Activated B cell treated with CpG ODN at 0.5 μM for 24 hours (primary cell): ENCODE measurements at regions not wholly inside any gene's neighbourhood (a gene's known extent, or its start where the extent isn't known, plus 50 kb on each side); places are given as distances from the start of the nearest gene placed in this dataset.

ENCODE experiments used
- ATAC-seq: fragments of 200-7000 bp; cut with Tn5 transposase; one replicate; pipeline ENCODE4 v1.10.0; 2021; ENCODE audit warnings: low read depth, mild to moderate bottlenecking, moderate library complexity
- CTCF ChIA-PET: fragments of 350-600 bp; sonication (Branson Sonifier 250); formaldehyde crosslinking; loops from one replicate; lab custom pipeline; 2021; ENCODE audit warnings: antibody characterized with exemption; lab: Charles Lee
- POLR2A ChIA-PET: fragments of 350-600 bp; sonication (Branson Sonifier 250); formaldehyde crosslinking; loops from one replicate; lab custom pipeline; 2021; ENCODE audit warnings: antibody characterized with exemption; lab: Charles Lee
- DNase-seq: peaks from one replicate; pipeline ENCODE4 v3.0.0; 2022
- H3K27ac Mint-ChIP-seq: one replicate; pipeline ENCODE4 v1.8.0; 2020; ENCODE audit warnings: mixed read lengths
- H3K27me3 Mint-ChIP-seq: one replicate; pipeline ENCODE4 v1.8.0; 2021; ENCODE audit warnings: mixed read lengths
- H3K36me3 Mint-ChIP-seq: one replicate; pipeline ENCODE4 v1.8.0; 2021; ENCODE audit warnings: low read depth, mixed read lengths
- H3K4me1 Mint-ChIP-seq: one replicate; pipeline ENCODE4 v1.8.0; 2021; ENCODE audit warnings: mixed read lengths
- H3K4me3 Mint-ChIP-seq: one replicate; pipeline ENCODE4 v1.8.0; 2020; ENCODE audit warnings: mild to moderate bottlenecking, mixed read lengths
- H3K9me3 Mint-ChIP-seq: one replicate; pipeline ENCODE4 v1.8.0; 2020; ENCODE audit warnings: mixed read lengths
- CTCF ChIP-seq: fragments of 200-600 bp; IDR thresholded peaks from one replicate; pipeline ENCODE4 v1.8.0; 2022; ENCODE audit warnings: antibody characterized with exemption, mild to moderate bottlenecking
- intact Hi-C: fragments of 100-400 bp; cut with micrococcal nuclease; formaldehyde crosslinking; loops from one replicate; pipeline ENCODE4 v1.15.1; 2024

- DNase-seq (no peak), ATAC-seq (no peak)
- Mint-ChIP-seq H3K36me3 (no peaks in the 10 kb centered on the region), H3K9me3 (peaks cover 7% of the 10 kb centered on the region), H3K27ac (no peak overlapping the region), H3K4me3 (no peak overlapping the region), H3K27me3 (no peaks in the 10 kb centered on the region), H3K4me1 (no peaks in the 10 kb centered on the region)
- no peak for TF ChIP-seq CTCF
- CTCF ChIA-PET = no interaction called here
- POLR2A ChIA-PET = no interaction called here
- intact Hi-C loops = no loop called here
Measured at GRCh38 chr12:19933924-19934323, 434.4 kb upstream of the PDE3A start.

DNA sequence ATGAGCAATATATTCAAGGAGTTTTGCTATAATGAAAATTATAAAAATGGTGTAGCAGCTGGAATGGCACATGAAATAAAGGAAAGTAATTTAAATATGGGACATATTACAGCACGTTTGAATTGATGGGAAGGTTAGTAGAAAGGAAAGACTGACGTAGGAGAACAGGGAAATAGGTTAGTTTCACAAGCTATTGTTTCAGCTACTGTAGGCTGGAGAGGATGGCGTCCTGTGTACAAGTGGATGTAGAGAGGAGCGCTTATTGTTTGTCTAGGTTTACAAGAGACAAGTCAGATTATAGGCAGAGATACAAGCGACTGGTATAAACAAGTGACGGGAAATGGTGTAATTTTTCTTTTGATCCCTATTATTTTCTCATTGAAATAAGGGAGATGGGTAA, 431.2 kb upstream of the PDE3A start:
- no peak overlapping the region for H3K27ac Mint-ChIP-seq
- H3K4me1 Mint-ChIP-seq = no peaks in the 10 kb centered on the region
- intact Hi-C loops = no loop called here
- TF ChIP-seq CTCF = no peak
- H3K27me3 Mint-ChIP-seq = no peaks in the 10 kb centered on the region
- no peaks in the 10 kb centered on the region for H3K36me3 Mint-ChIP-seq
- DNase-seq (no peak), ATAC-seq (no peak)
- CTCF ChIA-PET = no interaction called here
- no peak overlapping the region for H3K4me3 Mint-ChIP-seq
- H3K9me3 Mint-ChIP-seq = peaks cover 6% of the 10 kb centered on the region
- POLR2A ChIA-PET = no interaction called here

DNA sequence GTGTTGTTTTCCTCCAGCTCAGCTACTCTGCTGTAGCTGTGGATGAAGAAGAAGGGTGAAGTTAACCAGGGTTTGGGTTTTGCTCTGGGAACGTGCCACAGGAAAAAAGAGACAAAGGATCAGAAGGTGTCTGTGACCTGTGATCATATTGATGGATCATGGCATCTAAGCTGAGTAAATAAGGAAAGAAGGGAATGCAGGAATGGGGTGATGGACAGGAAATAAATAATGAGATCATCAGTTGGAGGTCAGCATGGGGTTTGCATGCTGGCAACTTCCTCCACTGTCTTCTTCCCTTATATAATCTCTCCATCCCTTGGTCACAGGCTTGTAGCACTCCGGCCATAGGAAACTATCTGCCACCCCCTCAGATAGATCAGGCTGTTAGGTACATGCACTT, 430.3 kb upstream of the PDE3A start:
- H3K27me3 Mint-ChIP-seq = no peaks in the 10 kb centered on the region
- H3K36me3 Mint-ChIP-seq = no peaks in the 10 kb centered on the region
- ATAC-seq (no peak), DNase-seq (no peak)
- ChIA-PET CTCF (no interaction called here), POLR2A (no interaction called here)
- peaks cover 5% of the 10 kb centered on the region for H3K9me3 Mint-ChIP-seq
- intact Hi-C loops = no loop called here
- no peaks in the 10 kb centered on the region for H3K4me1 Mint-ChIP-seq
- no peak for TF ChIP-seq CTCF
- no peak overlapping the region for H3K27ac Mint-ChIP-seq
- no peak overlapping the region for H3K4me3 Mint-ChIP-seq

- Mint-ChIP-seq H3K27me3 (no peaks in the 10 kb centered on the region), H3K4me1 (no peaks in the 10 kb centered on the region), H3K9me3 (peaks cover 6% of the 10 kb centered on the region), H3K36me3 (no peaks in the 10 kb centered on the region), H3K27ac (no peak overlapping the region), H3K4me3 (no peak overlapping the region)
- POLR2A ChIA-PET = no interaction called here
- CTCF ChIA-PET = no interaction called here
- TF ChIP-seq CTCF = no peak
- DNase-seq (no peak), ATAC-seq (no peak)
- intact Hi-C loops = no loop called here
Measured at GRCh38 chr12:19938491-19938890, 429.8 kb upstream of the PDE3A start.

GRCh38 chr12:19940267-19940666, 428.1 kb upstream of the PDE3A start:
- DNase-seq = no peak
- ATAC-seq = no peak
- H3K36me3 Mint-ChIP-seq = no peaks in the 10 kb centered on the region
- no peaks in the 10 kb centered on the region for H3K27me3 Mint-ChIP-seq
- no peak overlapping the region for H3K27ac Mint-ChIP-seq
- no peak overlapping the region for H3K4me3 Mint-ChIP-seq
- H3K9me3 Mint-ChIP-seq = peaks cover 3% of the 10 kb centered on the region
- no peak for TF ChIP-seq CTCF
- POLR2A ChIA-PET = no interaction called here
- CTCF ChIA-PET = no interaction called here
- intact Hi-C loops = no loop called here
- H3K4me1 Mint-ChIP-seq = no peaks in the 10 kb centered on the region
